ENCODE measurements at regions not wholly inside any gene's neighbourhood (a gene's known extent, or its start where the extent isn't known, plus 50 kb on each side); places are given as distances from the start of the nearest gene placed in this dataset.

- Histone ChIP-seq H3K9ac (ENCODE audit: low read depth, low read length) (no peak overlapping the region), H3K4me1 (ENCODE audit: insufficient read depth, low read length) (no peaks in the 10 kb centered on the region), H3K27me3 (ENCODE audit: insufficient read depth, low read length, poor library complexity) (no peaks in the 10 kb centered on the region), H4K20me1 (ENCODE audit: insufficient read depth, low read length) (no peaks in the 10 kb centered on the region), H3K36me3 (ENCODE audit: insufficient read depth, low read length) (no peaks in the 10 kb centered on the region), H3K27ac (ENCODE audit: low read length) (no peak overlapping the region), H2AFZ (ENCODE audit: low read depth, low read length) (no peak overlapping the region), H3K79me2 (ENCODE audit: insufficient read depth, low read length) (no peaks in the 10 kb centered on the region), H3K4me2 (ENCODE audit: insufficient read depth, low read length) (no peak overlapping the region), H3K9me3 (ENCODE audit: insufficient read depth, low read length, severe bottlenecking) (no peaks in the 10 kb centered on the region), H3K4me3 (ENCODE audit: low read depth in 1 of 2, low read length in 2 of 2) (no peak overlapping the region)
- no peak for DNase-seq
- no peak for TF ChIP-seq CTCF (IDR thresholded peaks at IDR 0.05; ENCODE audit: borderline replicate concordance, extremely low read depth, low read length, poor library complexity, severe bottlenecking)
- TF ChIP-seq EZH2 (IDR thresholded peaks at IDR 0.05; ENCODE audit: borderline replicate concordance, low read depth, low read length, severe bottlenecking) = no peak
- ATAC-seq (ENCODE audit: insufficient read depth, low read depth) = no peak
Observed at GRCh38 chr3:102757950-102758349, 323.1 kb downstream of the ZPLD1 start.

- H3K36me3 ChIP-seq (ENCODE audit: insufficient read depth, low read length) = no peaks in the 10 kb centered on the region
- no peaks in the 10 kb centered on the region for H3K27me3 ChIP-seq (ENCODE audit: insufficient read depth, low read length, poor library complexity)
- H3K79me2 ChIP-seq (ENCODE audit: insufficient read depth, low read length) = no peaks in the 10 kb centered on the region
- H3K9me3 ChIP-seq (ENCODE audit: insufficient read depth, low read length, severe bottlenecking) = no peaks in the 10 kb centered on the region
- no peak overlapping the region for H3K4me3 ChIP-seq (ENCODE audit: low read depth in 1 of 2, low read length in 2 of 2)
- H3K27ac ChIP-seq (ENCODE audit: low read length) = no peak overlapping the region
- no peak for DNase-seq
- H4K20me1 ChIP-seq (ENCODE audit: insufficient read depth, low read length) = no peaks in the 10 kb centered on the region
- no peak overlapping the region for H2AFZ ChIP-seq (ENCODE audit: low read depth, low read length)
- H3K4me1 ChIP-seq (ENCODE audit: insufficient read depth, low read length) = no peaks in the 10 kb centered on the region
- no peak overlapping the region for H3K4me2 ChIP-seq (ENCODE audit: insufficient read depth, low read length)
- H3K9ac ChIP-seq (ENCODE audit: low read depth, low read length) = no peak overlapping the region
- ATAC-seq (ENCODE audit: insufficient read depth, low read depth) = no peak
- no peak for TF ChIP-seq CTCF (IDR thresholded peaks at IDR 0.05; ENCODE audit: borderline replicate concordance, extremely low read depth, low read length, poor library complexity, severe bottlenecking)
- TF ChIP-seq EZH2 (IDR thresholded peaks at IDR 0.05; ENCODE audit: borderline replicate concordance, low read depth, low read length, severe bottlenecking) = no peak
Observed at GRCh38 chr3:102761766-102762165, 327.0 kb downstream of the ZPLD1 start.

GRCh38 chr3:102790747-102791325 is 356.0 kb downstream of the ZPLD1 start:
- H2AFZ ChIP-seq (ENCODE audit: low read depth, low read length) = no peak overlapping the region
- H3K4me2 ChIP-seq (ENCODE audit: insufficient read depth, low read length) = no peak overlapping the region
- TF ChIP-seq EZH2 (IDR thresholded peaks at IDR 0.05; ENCODE audit: borderline replicate concordance, low read depth, low read length, severe bottlenecking) (no peak), CTCF (IDR thresholded peaks at IDR 0.05; ENCODE audit: borderline replicate concordance, extremely low read depth, low read length, poor library complexity, severe bottlenecking) (no peak)

More at GRCh38 chr3:102790747-102791325, 356.0 kb downstream of the ZPLD1 start:
- Histone ChIP-seq H3K9ac (ENCODE audit: low read depth, low read length) (no peak overlapping the region), H3K27me3 (ENCODE audit: insufficient read depth, low read length, poor library complexity) (no peaks in the 10 kb centered on the region), H3K4me1 (ENCODE audit: insufficient read depth, low read length) (no peaks in the 10 kb centered on the region), H3K4me3 (ENCODE audit: low read depth in 1 of 2, low read length in 2 of 2) (no peak overlapping the region), H3K9me3 (ENCODE audit: insufficient read depth, low read length, severe bottlenecking) (no peaks in the 10 kb centered on the region), H3K36me3 (ENCODE audit: insufficient read depth, low read length) (no peaks in the 10 kb centered on the region), H4K20me1 (ENCODE audit: insufficient read depth, low read length) (no peaks in the 10 kb centered on the region), H3K27ac (ENCODE audit: low read length) (no peak overlapping the region), H3K79me2 (ENCODE audit: insufficient read depth, low read length) (no peaks in the 10 kb centered on the region)
- ATAC-seq (ENCODE audit: insufficient read depth, low read depth) (no peak), DNase-seq (no peak)
